Esophagus squamous epithelium (tissue), 4 donors: ENCODE measurements at regions not wholly inside any gene's neighbourhood (a gene's known extent, or its start where the extent isn't known, plus 50 kb on each side); places are given as distances from the start of the nearest gene placed in this dataset.

Source experiments
- CTCF ChIP-seq, 6 experiments: fragments of 450-650 bp in 4 of 6; fragments of 200-600 bp in 2 of 6; sonication (generic) in 2 of 6; IDR thresholded peaks; one replicate each; pipeline ENCODE4 v1.5.1; 2016 to 2019; ENCODE audit warnings: antibody characterized with exemption in 6 of 6, mild to moderate bottlenecking in 4 of 6, moderate library complexity in 4 of 6
- POLR2A ChIP-seq, 4 donors: fragments of 450-650 bp; IDR thresholded peaks; one replicate each; pipeline ENCODE4 v1.6.1; 2017; ENCODE audit warnings: antibody characterized with exemption in 4 of 4, mild to moderate bottlenecking in 4 of 4, moderate library complexity in 3 of 4

GRCh38 chr17:72333570-72333969 is 212.8 kb downstream of the SOX9 start:
- TF ChIP-seq CTCF (IDR thresholded peaks at IDR 0.05) (no peak), POLR2A (IDR thresholded peaks at IDR 0.05) (no peak)
